NOMO-1 (cell line): ENCODE measurements at regions not wholly inside any gene's neighbourhood (a gene's known extent, or its start where the extent isn't known, plus 50 kb on each side); places are given as distances from the start of the nearest gene placed in this dataset.
"Not testable (repeated sequence)": the region's sequence is repeated elsewhere in the genome, so short reads cannot be mapped to it uniquely, and the experiment has no call there.

Source experiments
- DNase-seq, 2 experiments: peaks; one replicate each; lab custom pipeline; 2025; ENCODE audit not compliant: unreplicated experiment in 2 of 2; lab: John Stamatoyannopoulos, UW

DNA sequence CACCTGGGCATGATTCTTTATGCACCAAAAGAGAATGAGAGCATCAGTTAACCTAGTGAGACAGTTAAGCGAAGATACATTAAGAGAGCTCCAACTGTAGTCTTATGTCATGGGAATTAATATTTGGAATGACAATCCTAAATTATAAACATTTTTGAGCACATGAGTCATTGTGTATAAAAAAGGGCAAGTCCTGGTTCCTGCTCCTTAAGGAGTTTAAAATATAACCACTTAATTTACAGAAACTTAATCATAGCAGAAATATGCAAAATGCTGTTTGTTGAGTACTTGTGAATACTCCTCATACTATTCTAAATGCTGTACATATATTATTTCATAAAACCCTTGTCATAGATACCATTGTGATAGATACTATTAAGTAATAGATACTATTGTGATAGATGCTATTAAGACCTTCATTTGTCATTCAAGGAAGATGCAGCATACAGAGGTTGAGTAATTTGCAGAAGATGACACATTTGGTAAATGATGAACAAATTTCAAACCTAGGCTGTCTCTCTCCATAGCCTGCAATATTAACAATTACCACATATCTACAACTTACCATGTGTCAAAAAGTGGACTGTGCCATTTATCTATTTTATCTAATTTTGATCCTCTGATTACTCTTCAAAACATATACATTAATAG lies 301.0 kb downstream of the TBC1D4 start:
- DNase-seq, result no peak

DNA sequence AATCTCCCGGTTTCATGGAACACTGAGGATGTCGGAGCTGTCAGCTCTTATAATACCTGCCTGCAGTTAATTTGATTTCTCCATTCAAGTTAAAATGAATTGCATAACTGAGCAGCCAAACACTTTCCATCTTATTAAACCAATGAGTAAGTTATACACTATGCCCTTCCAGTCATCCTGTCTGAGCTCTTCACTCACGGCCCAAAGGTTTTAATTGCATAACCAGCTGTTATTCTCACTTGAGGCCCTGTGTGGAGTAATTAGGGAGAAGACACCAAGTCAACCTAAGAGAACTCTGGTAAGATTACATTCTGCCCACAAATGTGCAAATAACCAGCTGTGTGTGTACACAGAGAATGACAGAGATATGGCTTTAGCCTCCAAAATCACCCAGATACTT lies 303.5 kb downstream of the TBC1D4 start:
- no peak for DNase-seq

DNA sequence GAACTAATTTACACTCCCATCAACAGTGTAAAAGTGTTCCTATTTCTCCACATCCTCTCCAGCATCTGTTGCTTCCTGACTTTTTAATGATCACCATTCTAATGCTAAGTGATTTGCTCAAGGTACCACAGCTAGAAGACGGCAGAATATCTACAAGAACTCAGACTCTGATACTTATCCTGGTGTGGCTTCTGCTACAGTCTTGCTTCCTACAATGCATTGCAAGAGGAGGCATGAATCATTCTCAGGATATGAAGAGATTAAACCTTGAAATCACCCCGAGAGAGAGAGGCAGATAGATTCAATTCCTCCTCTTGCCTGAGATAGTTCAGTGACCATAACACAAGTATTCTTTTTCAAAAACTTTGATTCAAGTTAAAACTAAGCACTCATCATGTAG lies 306.4 kb downstream of the TBC1D4 start:
- DNase-seq, result no peak

DNA sequence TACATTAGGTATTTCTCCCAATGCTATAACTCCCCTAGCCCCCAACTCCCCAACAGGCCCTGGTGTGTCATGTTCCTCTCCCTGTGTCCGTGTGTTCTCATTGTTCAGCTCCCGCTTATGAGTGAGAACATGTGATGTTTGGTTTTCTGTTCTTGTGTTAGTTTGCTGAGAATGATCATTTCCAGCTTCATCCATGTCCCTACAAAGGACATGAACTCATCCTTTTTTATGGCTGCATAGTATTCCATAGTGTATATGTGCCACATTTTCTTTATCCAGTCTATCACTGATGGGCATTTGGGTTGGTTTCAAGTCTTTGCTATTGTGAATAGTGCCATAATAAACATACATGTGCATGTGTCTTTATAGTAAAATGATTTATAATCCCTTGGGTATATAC lies 306.9 kb downstream of the TBC1D4 start:
- DNase-seq, result not testable (repeated sequence)

DNA sequence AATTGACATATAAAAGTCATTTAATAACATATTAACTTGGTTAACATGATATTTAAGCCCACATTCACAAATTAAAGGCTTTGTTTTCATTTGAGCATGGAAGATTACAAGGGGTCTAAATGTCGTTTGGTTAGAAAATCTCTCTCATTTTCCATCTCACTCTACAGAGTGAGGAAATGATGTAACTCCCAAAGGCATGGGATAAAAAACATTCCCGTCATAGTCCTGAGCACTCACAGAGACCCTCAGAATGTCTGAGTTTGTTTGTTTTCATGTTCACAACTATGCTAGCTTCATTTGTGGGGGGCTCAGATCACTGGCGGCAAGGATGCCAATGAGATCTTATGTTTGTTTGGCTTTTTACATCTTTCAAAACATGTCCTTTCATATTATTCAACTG lies 307.5 kb downstream of the TBC1D4 start:
- no peak for DNase-seq

DNA sequence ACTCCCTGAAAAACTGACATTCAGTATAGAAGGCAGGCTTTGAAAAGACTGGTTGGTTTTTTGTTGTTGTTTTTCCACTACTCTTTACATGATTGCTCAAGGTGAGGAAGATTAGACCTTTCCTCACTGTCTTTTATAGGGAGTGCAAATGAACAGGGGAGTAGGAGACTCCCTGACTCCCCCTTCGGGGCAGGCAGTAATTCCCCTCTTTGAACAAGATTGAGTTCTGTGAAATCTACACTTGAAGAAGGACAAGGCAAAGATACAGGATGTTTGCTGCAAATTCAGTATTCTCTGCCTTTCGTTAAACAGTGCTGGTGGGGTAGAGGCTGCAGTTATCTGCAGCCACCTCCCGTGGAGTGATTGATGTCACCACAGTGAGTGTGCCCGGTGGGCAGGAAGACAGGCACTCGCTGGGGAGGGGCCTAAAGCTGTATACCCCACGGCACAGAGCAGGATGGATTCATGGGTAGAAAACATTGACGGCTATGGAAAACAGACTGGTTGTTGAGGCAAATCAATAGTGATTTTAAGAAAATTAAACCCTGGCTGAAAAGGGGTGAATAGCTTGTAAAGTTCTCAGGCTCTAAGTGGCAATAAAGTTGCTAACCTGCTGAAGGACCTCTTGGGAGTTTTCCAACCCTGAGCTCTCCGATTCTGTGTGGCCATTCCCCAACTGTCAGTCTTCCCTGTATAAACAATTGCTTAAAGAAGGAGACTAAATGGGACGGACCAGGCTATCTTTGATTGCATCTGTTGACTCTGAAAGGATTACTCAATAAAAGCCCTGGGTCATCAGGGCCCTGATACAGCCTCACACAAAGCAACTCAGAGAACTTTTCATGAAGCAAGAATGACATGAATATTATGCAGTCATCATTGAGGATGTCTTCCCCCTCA lies 308.3 kb downstream of the TBC1D4 start:
- DNase-seq, result no peak

DNA sequence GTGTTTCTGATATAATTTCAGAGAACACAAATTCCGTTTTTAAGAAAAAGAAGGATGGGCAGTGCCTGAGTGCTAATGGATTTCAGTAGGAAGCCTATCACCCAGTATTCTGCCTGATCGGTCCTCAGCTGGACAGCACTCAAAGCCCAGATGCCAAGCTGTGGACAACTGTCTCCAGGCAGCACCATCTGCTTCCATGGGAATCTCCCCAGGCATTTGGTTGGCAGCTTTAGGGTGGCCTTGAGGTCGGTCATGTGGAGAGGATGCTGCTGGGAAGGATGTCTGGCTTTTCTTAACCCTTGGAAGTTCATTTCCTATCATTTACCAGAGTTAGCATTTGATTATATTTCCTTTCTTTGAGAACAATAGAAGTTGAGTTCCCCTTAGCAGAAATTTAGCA lies 311.7 kb downstream of the TBC1D4 start:
- DNase-seq, result no peak

DNA sequence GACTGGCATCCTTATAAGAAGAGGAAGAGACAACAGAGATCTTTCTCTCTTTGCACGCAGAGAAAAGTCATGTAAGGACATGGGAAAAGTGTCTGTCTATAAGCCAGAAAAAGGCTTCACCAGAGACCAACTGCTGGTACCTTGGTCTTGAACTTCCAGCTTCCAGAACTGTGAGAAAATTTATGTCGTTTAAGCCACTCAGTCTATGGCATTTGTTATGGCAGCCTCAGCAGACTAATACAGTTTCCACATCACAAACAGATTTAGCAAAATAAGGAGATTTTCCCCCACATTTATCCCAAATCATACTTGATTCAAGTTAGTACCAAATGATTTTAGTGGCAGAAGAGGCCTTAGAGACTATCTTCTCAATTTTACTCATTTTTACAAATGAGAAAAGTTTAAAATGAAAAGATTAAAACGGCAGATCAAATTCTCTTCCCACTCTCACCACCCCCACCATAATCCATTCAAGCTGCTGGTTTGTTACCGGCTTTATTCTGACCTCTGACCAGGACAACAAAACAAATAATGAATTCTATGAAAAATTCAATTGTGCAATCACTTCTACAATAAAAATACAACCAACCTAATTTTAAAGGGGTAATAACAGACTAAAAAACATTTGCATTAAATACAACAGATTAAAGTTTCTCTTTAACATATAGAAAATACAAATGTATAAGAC lies 316.3 kb downstream of the TBC1D4 start:
- DNase-seq, result no peak

DNA sequence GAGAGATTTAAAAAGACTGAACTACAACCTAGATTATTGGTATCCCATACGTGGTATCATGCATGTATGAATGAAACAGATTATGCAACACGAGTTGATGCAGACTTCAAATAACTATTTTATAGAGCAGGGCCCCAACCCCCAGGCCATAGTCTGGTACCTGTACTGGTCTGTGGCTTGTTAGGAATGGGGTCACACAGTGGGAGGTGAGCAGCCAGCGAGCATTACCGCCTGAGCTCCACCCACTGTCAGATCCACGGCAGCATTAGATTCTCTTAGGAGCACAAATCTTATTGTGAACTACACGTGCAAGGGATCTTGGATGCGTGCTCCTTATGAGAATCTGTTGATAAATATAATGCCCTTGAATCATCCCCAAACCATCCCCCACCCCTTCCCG lies 320.2 kb downstream of the TBC1D4 start:
- no peak for DNase-seq

DNA sequence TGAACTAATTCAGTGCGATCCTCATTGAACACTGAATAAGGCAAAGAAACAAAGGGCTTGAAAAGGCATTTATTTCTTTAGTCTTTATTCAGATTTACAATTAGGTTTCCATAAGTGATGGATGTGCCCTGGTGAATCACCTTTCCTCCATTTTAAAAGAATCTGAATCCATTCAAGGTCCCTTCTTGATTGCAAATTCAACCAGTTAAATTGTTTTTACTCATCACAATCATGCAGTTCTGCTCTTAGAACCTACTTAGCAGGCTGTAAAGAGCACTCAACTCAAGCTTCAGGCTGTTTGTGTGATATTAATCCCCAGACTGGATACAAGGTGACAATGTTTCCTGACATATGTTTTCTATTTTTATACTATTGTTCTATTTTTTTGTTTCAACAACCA lies 321.0 kb downstream of the TBC1D4 start:
- DNase-seq, result no peak

DNA sequence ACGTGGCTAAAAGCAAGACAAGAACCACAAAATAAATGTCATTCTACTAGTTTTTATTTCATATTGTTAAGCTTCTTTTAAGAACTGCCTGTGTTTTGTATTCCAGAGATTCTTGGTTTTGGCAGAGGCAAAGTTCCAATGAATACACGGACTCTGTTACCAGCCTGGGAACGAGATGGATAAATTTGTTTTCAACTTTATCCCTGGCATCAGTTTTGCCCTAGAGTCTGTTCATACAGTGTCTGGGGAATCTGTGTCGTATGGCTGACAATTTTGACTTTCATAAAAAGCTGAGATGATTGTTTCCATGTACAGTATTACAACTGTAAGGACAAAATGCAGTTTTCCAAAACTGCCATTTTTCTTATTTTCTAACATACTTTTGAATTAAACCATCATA lies 327.6 kb downstream of the TBC1D4 start:
- no peak for DNase-seq

DNA sequence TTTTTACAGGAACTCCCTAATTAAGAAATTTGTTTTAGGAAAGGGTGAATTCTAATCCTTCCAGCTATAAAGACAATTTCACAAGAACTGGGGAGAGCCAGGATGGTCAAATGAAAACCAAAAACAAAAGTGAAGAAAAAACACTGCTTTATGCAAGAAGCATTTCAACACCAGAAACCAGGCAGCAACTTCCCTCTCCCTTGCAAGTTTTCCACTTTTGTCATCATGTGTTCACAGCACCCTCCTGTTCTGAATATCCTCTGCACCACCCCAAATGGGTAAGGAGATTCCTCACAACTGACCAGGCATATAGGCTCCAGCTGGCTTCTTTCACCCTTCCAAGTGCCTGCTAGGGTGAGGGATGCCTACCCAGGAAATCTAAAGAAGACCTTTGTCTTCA lies 328.1 kb downstream of the TBC1D4 start:
- DNase-seq, result no peak

DNA sequence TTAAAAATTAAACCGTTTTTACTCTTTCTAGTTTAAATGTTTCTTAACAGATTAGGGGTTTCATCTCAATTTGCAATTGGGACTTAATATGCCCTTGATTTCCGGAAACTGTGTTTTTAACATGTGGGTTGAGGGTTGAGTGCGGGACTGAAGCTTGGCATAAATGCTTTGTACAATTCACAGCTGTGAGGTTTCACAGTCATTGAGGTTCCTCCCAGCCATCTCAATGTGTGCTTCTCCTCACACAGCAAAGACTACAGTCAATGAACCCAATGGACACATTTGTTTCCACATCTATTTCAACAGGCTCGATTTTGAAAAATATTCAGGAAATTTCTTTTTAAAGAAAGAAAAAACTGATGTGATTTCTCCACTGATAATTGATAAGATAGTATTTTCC lies 328.6 kb downstream of the TBC1D4 start:
- no peak for DNase-seq

DNA sequence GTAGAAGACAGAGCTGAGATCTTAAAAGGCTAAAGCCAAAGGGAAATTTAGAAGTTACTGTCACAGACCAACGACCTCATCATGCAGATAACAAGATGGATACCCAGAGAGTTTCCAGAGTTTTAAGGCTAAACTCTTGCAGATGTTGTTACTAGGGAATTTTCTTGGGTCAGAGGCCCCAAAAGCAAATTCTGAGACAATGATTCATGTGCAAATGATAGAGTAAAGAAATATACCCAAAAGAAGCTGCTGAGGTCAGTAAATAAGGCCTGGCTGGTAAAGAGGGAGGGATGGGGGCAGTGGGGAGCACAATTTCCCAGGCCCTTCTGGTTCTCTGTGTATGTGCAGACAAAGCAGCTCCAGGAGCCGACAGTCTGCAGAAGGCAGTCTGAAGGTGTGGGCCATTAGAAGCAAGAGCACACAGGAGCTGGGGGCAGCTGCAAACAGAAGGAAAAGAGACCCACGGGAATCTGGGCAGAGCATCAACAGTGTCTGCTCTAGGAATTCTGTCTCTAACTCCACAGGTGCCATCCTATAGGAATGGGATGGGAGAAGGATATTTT lies 330.8 kb downstream of the TBC1D4 start:
- no peak for DNase-seq

DNA sequence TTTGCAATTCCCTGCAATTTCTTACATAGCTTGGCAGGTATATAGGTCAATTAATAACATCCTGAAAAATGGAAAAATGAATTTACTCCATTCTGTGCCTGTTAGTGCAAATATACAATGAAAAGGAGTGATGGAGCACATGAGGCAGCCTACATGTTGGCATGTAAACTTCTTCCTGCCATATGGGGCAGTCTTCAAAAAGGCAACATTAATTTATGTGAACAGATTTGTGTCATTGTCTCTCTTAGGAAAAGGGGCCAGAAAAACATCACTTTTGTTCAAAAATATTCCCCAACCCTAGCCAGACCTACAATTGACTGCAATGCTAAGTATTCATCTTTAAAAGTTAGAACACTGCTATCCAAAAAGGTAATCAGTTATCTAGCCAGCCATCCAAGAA lies 332.2 kb downstream of the TBC1D4 start:
- DNase-seq, result no peak

DNA sequence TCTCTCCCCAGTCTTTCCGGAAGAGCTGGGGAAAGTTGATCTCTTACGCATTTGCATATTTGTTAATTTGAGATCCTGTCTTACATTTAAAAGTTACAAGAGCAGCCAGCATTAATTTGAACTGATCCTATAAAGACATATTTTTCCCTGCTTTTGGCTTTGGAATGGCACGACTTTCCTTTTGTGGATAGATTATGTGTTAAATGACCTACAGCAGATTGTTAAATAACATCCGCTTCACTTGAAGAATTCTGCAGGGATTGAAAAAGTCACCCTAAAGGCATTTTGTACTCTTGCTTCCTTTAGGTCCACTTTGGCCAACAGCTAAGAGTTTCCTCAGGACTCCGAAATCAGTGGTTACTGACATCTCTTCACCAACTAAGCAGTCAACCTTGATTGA lies 334.0 kb downstream of the TBC1D4 start:
- no peak for DNase-seq

DNA sequence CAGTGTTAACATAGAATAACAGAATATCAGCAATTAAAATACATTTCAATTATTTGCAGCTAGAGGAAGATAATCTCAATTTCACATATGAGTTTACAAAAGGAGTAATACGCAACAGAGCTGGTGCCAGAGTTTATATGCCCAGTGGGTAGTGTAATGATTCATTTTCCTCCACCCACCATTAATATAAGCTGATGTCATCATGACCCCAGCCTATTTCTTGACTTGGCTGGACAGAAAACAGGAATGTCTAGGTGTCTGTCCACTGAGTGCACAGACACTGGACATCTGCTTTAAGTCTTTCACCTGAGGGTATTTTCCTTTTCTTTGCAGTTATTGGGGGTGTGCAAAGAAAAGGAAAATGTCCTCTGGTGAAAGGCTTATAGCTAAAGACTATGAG lies 335.5 kb downstream of the TBC1D4 start:
- DNase-seq, result no peak

DNA sequence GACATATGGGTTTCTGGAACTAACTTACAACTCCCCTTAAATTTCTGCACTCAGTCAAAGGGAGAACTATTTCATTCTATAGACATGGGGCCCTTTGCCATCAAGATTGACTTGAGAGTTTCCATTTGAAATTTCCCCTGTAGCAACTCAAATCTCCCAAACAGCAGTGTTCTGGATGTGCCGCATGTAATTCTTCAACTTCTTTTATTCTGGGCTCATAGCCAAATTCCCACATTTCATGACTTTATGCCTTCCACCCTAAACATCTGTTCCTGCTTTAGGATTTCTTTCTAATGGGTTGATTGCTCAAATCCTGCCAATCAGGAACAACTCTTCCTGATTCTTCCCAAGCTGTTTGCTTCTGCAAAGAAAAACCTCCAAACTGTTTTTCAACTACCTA lies 336.0 kb downstream of the TBC1D4 start:
- no peak for DNase-seq

DNA sequence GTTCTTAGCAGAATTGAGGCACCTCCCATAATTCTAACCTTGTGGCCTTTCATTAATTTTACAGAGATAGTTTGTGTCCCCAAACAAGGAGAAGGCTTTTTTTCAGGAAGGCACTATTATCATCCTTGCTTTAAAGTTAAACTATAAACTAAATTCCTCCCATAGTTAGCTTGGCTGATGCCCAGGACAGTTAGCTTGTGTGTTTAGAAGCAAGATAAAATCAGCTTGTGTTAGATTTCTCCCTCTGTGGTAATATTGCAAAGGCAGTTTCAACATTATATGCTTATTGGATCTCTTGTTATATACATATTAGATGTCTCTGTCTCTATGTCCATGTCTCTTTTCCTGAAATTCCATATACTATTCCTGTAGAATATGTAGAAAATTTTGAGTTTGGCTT lies 342.7 kb downstream of the TBC1D4 start:
- no peak for DNase-seq

DNA sequence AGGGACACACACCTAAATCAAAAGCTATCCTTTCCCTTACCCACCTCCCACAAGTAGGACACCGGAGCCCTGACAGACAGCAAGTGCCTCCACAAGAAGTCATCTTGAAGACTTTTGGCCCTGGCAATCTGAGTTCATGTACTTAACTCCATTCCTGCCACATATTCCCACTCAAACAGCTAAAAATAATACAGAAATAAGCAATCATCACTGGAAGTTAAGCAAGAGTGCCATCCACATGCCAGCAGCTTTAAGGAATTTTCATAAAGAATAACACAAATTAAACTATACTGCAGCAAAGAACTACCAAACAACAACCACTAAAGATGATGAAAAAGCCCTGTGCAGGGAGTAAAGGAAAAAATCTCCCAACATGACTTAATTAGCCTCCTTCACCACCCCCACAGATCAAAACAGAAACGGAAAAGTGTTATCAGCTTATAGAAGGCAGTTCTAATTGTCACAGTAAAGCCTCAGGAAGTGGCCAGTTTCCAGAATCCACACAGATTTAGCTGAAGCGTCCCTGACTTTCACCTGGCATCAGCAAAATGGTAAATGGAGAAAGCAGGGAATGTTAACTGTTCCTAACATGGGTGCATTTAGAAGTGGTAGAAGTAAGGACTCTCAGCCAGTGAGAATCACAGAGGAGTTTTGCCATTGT lies 343.9 kb downstream of the TBC1D4 start:
- DNase-seq, result no peak

DNA sequence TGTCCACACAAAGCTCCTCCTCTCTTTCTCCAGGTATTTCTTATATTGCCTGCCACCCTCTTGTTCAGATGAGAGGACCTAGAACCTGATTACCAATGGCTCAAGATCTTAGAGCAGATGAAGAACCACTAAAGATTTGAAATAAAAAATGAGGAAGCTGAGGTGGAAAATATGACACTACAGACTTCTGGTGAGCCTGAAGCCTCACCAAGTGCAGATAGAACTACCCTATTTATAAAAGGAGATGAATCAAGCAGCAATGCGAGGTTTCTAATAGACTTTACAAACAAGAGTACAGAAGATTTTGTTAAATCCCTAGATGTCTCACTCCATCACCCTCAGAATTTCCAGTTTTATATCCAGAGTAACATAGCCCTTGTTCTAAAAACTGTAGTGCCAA lies 345.8 kb downstream of the TBC1D4 start:
- DNase-seq, result no peak
